HepG2 (cell line): ENCODE measurements at regions not wholly inside any gene's neighbourhood (a gene's known extent, or its start where the extent isn't known, plus 50 kb on each side); places are given as distances from the start of the nearest gene placed in this dataset.

Source experiments
- ARNTL ChIP-seq: sonication (generic); formaldehyde crosslinking; IDR thresholded peaks from 2 replicates; pipeline ENCODE4 v1.4.0; 2020; ENCODE audit warnings: mild to moderate bottlenecking, missing genetic modification reagents
- ATF7 ChIP-seq, 2 experiments: fragments of 450-650 bp in 1 of 2; sonication (generic) in 1 of 2; formaldehyde crosslinking in 1 of 2; IDR thresholded peaks; 2 replicates each; pipeline versions ENCODE4 v1.4.0 to v1.6.1; 2016 to 2020; ENCODE audit warnings: antibody characterized with exemption in 1 of 2, mild to moderate bottlenecking in 1 of 2, missing genetic modification reagents in 1 of 2
- CBX1 ChIP-seq: IDR thresholded peaks from one replicate; pipeline ENCODE4 v1.6.1; 2016; ENCODE audit warnings: antibody characterized with exemption, low read depth
- CHD2 ChIP-seq: IDR thresholded peaks from 2 replicates; pipeline ENCODE4 v1.6.1; 2011; ENCODE audit warnings: low read depth, low read length, improper control_type of control experiment
- FOXP1 ChIP-seq, 2 experiments: fragments of 450-650 bp in 1 of 2; IDR thresholded peaks; 2 replicates each; pipeline ENCODE4 v1.6.1; 2017 to 2018; ENCODE audit warnings: antibody characterized with exemption in 1 of 2
- HDAC2 ChIP-seq: sonication (generic); formaldehyde crosslinking; IDR thresholded peaks from 2 replicates; pipeline ENCODE4 v1.4.0; 2020; ENCODE audit warnings: missing genetic modification reagents
- HMG20A ChIP-seq: IDR thresholded peaks from 2 replicates; pipeline ENCODE4 v1.6.1; 2016; ENCODE audit warnings: borderline replicate concordance
- IRF9 ChIP-seq: sonication (generic); formaldehyde crosslinking; IDR thresholded peaks from 2 replicates; pipeline ENCODE4 v1.8.0; 2022; ENCODE audit warnings: missing genetic modification reagents, mild to moderate bottlenecking, borderline replicate concordance
- JUND ChIP-seq: sonication (generic); formaldehyde crosslinking; IDR thresholded peaks from 2 replicates; pipeline ENCODE4 v1.8.0; 2022; ENCODE audit warnings: mild to moderate bottlenecking, missing genetic modification reagents
- KDM3A ChIP-seq: IDR thresholded peaks from 2 replicates; pipeline ENCODE4 v1.6.1; 2018; ENCODE audit warnings: low read depth, missing compliant biosample characterization
- MATR3 ChIP-seq: sonication (generic); formaldehyde crosslinking; IDR thresholded peaks from 2 replicates; pipeline ENCODE4 v1.4.0; 2020; ENCODE audit warnings: missing genetic modification reagents
- MXD3 ChIP-seq: IDR thresholded peaks from 2 replicates; pipeline ENCODE4 v1.6.1; 2016; ENCODE audit warnings: mild to moderate bottlenecking, missing biosample characterization, missing genetic modification reagents
- NKX3-1 ChIP-seq: sonication (generic); formaldehyde crosslinking; IDR thresholded peaks from 2 replicates; pipeline ENCODE4 v1.5.0; 2020; ENCODE audit warnings: missing genetic modification reagents
- POGK ChIP-seq: sonication (generic); formaldehyde crosslinking; conservative IDR thresholded peaks from 2 replicates; pipeline ENCODE4 v1.8.0; 2022; ENCODE audit warnings: mild to moderate bottlenecking, moderate library complexity, missing genetic modification reagents
- SRSF9 ChIP-seq: fragments of 200-400 bp; formaldehyde crosslinking; IDR thresholded peaks from 2 replicates; pipeline ENCODE4 v1.6.1; 2018; ENCODE audit warnings: borderline replicate concordance, mild to moderate bottlenecking, low read depth, low read length; ENCODE audit not compliant: insufficient read depth, poor library complexity, severe bottlenecking
- TAF1 ChIP-seq: sonication (generic); formaldehyde crosslinking; IDR thresholded peaks from 2 replicates; pipeline ENCODE4 v1.4.0; 2020; ENCODE audit warnings: missing genetic modification reagents
- ZBTB14 ChIP-seq: sonication (generic); formaldehyde crosslinking; IDR thresholded peaks from 2 replicates; pipeline ENCODE4 v1.4.0; 2020; ENCODE audit warnings: missing genetic modification reagents
- ZFY ChIP-seq: sonication (generic); formaldehyde crosslinking; IDR thresholded peaks from 2 replicates; pipeline ENCODE4 v1.4.0; 2020; ENCODE audit warnings: missing genetic modification reagents
- ZKSCAN8 ChIP-seq: IDR thresholded peaks from 2 replicates; pipeline ENCODE4 v1.6.1; 2016; ENCODE audit warnings: borderline replicate concordance, missing genetic modification reagents, missing compliant biosample characterization
- ZMYM3 ChIP-seq: sonication (generic); formaldehyde crosslinking; IDR thresholded peaks from 2 replicates; pipeline ENCODE4 v1.5.1; 2020; ENCODE audit warnings: mild to moderate bottlenecking, missing genetic modification reagents
- ZNF367 ChIP-seq: sonication (generic); formaldehyde crosslinking; IDR thresholded peaks from 2 replicates; pipeline ENCODE4 v1.4.0; 2020; ENCODE audit warnings: missing genetic modification reagents, borderline replicate concordance
- ZNF460 ChIP-seq: sonication (generic); formaldehyde crosslinking; IDR thresholded peaks from 2 replicates; pipeline ENCODE4 v1.5.1; 2020; ENCODE audit warnings: missing genetic modification reagents, mild to moderate bottlenecking, borderline replicate concordance
- ZNF607 ChIP-seq: sonication (generic); formaldehyde crosslinking; IDR thresholded peaks from 2 replicates; pipeline ENCODE4 v1.5.1; 2020; ENCODE audit warnings: missing genetic modification reagents, mild to moderate bottlenecking, borderline replicate concordance
- ZNF660 ChIP-seq: sonication (generic); formaldehyde crosslinking; IDR thresholded peaks from 2 replicates; pipeline ENCODE4 v1.5.1; 2020; ENCODE audit warnings: mild to moderate bottlenecking, low read depth, missing genetic modification reagents, borderline replicate concordance
- ZNF768 ChIP-seq: sonication (generic); formaldehyde crosslinking; IDR thresholded peaks from 2 replicates; pipeline ENCODE4 v1.4.0; 2020; ENCODE audit warnings: missing genetic modification reagents

GRCh38 chr17:31598921-31599571 lies 207.6 kb downstream of the RAB11FIP4 start (continued):
- TF ChIP-seq ZNF768 (peak; percentile 53; the same call in 1 of the 2 replicates), ZMYM3 (peak; percentile 32; the same call in 1 of the 2 replicates), KDM3A (CRISPR knock-in tag) (0 out of 2 replicates have a peak, but pooled peaks have one; percentile 65), SRSF9 (no peak), ZBTB14 (CRISPR knock-in tag) (no peak), NKX3-1 (CRISPR knock-in tag) (no peak), HMG20A (peak; percentile 37; the same call in 1 of the 2 replicates), IRF9 (CRISPR knock-in tag) (0 out of 2 replicates have a peak, but pooled peaks have one; percentile 50), HDAC2 (CRISPR knock-in tag) (0 out of 2 replicates have a peak, but pooled peaks have one; percentile 43), ZNF460 (CRISPR knock-in tag) (no peak), ZNF367 (CRISPR knock-in tag) (no peak), ZFY (no peak), CHD2 (no peak), ZNF607 (peak; percentile 45; the same call in 1 of the 2 replicates), ATF7 (IDR thresholded peaks at IDR 0.05) (peak; percentile 74), ATF7 (CRISPR knock-in tag; IDR thresholded peaks at IDR 0.05) (peak; percentile 98), TAF1 (CRISPR knock-in tag) (no peak), ZKSCAN8 (no peak), ZNF660 (CRISPR knock-in tag) (no peak), JUND (CRISPR knock-in tag) (peak; percentile 56; the same call in 1 of the 2 replicates), CBX1 (no peak), MXD3 (CRISPR knock-in tag) (no peak), POGK (CRISPR knock-in tag) (no peak), FOXP1 (IDR thresholded peaks at IDR 0.05) (no peak), FOXP1 (CRISPR knock-in tag; IDR thresholded peaks at IDR 0.05) (peak; percentile 74), MATR3 (CRISPR knock-in tag) (no peak), ARNTL (CRISPR knock-in tag) (no peak)
